K562 (cell line): ENCODE measurements at regions not wholly inside any gene's neighbourhood (a gene's known extent, or its start where the extent isn't known, plus 50 kb on each side); places are given as distances from the start of the nearest gene placed in this dataset.

Source experiments
- HDAC8 ChIP-seq: fragments of 450-650 bp; IDR thresholded peaks from 2 replicates; pipeline ENCODE4 v1.6.1; 2016; ENCODE audit warnings: mild to moderate bottlenecking, missing genetic modification characterization, moderate library complexity, missing compliant biosample characterization
- JUND ChIP-seq, 2 experiments: IDR thresholded peaks; 2 replicates in 1 of 2; 3 replicates in 1 of 2; pipeline ENCODE4 v1.6.1; 2011; ENCODE audit warnings: borderline replicate concordance in 2 of 2, low read depth in 2 of 2, low read length in 2 of 2, improper control_type of control experiment in 1 of 2, missing biosample characterization in 1 of 2, missing genetic modification characterization in 1 of 2, missing genetic modification reagents in 1 of 2
- MED1 ChIP-seq: sonication (generic); formaldehyde crosslinking; IDR thresholded peaks from 2 replicates; pipeline ENCODE4 v1.8.1; 2023; ENCODE audit warnings: missing genetic modification reagents, borderline replicate concordance

- TF ChIP-seq JUND (IDR thresholded peaks at IDR 0.05; ENCODE audit: borderline replicate concordance, low read depth, low read length): no peak
- TF ChIP-seq JUND (tag; IDR thresholded peaks at IDR 0.05; ENCODE audit: borderline replicate concordance, low read depth, low read length): no peak
- TF ChIP-seq MED1 (CRISPR knock-in tag): no peak
- no peak for TF ChIP-seq HDAC8 (tag)
Observed at GRCh38 chr5:161988077-161988476, 79.5 kb upstream of the GABRG2 start (continued).
